Stimulated activated CD4-positive, alpha-beta T cell treated with anti-CD3 and anti-CD28 coated beads, Interleukin-15, amount 100 ng/mL, for 24 hours (primary cell): ENCODE measurements at regions not wholly inside any gene's neighbourhood (a gene's known extent, or its start where the extent isn't known, plus 50 kb on each side); places are given as distances from the start of the nearest gene placed in this dataset.

Source experiments
- DNase-seq: peaks from one replicate; pipeline ENCODE4 v3.0.0-alpha.2; 2020

DNA sequence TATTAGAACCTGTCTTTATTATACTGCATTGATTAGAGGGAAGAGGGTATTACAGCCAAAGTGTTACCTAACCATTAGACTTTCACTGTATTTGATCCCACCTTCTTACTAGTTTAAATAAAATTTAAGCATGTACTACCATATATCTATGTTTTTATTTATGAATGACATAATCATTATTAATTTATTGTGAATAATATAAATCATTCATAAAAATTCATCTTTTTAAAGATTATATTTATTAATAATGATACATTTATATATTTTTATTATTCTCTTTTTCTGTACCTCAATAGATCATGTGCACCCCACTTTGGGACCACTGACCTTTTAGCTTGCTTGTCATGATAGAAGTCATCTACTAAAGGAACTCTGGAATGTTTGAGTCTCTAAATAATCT is 223.5 kb upstream of the MARCKS start:
- no peak for DNase-seq

DNA sequence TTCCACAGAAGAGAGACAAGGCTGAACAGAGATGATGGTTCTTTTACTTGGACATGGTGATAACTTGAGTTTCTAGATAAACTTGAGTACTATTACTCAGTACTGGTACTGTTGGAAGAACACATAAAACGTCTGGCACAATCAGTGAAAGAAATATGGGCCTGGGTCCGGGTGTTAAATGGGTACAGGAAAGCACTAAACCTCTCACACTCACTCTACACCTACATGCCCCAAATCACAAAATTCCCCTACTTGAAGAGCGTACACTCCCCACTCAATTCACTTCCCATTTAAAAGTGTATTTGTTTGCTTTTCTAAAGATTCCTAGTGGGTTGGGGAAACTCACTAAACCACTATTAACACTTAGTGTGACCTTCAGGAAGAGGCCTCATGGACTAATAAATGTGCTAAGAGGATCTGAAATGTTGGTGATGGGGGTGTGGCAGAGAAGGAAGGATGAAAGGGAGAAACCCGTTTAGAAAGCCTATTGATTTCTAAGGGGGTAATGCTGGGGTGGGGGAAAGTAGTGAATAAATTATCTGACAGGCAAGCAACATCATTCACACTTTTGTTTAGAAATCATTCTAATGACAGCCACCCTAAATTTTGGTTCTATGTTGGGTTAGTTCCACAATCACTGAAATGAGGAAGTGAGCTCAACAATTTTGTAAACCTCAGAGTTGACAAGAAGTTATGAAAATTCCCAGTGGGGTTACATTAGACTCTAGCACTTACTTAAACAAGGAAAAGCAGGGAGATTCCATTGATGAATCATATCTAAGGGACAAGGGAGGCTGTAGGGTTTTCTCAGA is 222.6 kb upstream of the MARCKS start:
- DNase-seq: no peak

DNA sequence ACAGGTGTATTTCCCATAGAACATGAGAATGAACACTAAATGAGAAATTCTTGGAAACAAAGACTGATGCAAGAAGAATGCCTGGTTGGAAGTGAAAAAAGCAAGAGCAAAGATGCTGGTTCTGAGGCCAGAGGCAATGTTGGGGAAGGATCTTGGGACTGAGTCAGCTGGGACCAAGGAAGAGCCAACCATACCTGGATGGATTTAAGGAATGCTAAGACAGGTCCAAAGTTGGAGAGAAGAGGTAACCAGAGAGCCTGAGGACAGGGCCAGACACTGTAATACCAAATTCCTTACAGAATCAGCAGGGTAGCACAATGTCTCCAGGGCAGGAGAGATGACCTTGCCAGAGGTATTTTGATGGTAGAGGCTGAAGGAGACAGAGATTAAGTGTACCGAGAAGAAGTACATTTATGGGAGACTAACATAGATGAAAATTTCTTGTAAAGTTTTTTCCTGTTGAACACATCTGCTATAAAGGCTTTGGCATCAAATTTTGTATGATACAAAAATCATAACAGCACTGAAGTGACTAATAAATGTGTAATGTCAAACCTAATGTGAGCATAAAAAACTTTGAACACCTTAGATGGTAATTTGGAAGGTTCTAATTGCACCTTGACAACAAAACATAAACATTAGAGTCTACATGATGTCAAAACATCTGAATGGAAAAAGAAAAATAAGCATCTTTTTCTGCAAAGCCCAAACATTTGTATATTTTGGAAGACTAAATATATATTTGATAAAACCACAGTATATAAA is 221.7 kb upstream of the MARCKS start:
- no peak for DNase-seq

DNA sequence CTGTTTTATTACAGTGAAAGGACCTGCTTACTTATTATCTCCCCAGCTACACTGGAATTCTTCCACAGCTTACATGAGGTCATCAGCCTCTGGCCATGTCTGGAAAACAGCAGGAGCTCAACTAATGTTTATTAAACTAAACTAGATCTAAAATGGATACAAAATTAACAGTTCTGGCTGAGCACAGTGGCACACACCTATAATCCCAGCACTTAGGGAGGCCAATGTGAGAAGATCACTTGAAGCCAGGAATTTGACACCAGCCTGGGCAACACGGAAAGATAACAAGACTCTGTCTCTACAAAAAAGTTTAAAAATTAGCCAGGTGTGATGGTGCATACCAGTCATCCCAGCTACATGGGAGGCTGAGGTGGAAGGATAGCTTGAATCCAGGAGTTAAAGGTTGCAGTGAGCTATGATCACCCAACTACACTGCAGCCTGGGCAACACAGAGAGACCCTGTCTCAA is 220.8 kb upstream of the MARCKS start:
- DNase-seq: no peak

DNA sequence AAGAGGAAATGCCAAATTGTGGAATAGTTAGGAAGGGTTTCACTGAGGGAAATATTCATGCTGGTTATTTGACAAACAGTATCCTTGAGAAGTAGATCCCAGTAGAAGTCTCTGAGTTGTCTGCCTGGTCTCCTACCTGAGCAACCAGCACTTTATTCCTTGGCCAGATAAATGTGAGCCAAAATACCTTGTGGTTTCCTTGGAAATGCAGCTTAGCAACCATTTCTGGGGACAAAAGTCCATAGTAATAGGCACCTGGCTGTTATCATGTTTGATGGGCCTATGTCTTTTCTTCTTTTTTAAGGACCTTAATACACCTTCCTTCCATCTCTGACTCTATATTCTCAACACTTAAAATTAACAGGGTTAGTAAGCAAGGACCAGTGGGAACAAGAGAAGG is 217.1 kb upstream of the MARCKS start:
- DNase-seq: no peak

DNA sequence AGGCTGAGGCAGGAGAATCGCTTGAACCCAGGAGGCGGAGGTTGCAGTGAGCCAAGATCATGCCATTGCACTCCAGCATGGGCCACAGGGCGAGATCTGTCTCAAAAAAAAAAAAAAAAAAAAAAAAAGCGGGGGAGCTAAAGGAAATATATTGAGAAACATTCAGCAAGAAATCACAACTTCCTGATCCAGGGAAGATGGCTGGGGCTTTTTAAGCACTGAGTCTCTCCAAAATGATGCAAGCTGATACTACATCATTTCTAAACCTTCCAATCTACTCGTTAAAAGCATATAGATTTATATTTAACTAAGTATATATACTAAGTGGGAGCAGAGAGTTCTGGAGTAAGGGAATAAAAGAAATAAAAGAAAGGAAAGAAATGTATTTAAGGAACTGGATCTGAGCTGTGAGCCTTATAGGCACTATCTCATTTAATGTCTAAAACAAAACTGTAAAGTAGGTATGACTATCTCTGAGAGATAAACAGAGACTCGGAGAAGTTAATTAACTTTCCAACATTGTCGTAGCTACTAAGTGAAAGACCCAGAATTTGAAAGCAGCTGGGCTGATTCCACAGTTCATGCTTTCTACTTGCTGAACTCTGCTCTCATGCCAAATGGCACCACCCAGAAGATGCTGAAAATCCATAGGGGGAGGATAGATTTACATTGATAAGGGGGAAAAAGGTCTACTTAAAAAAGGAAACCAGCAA is 215.0 kb upstream of the MARCKS start:
- no peak for DNase-seq

DNA sequence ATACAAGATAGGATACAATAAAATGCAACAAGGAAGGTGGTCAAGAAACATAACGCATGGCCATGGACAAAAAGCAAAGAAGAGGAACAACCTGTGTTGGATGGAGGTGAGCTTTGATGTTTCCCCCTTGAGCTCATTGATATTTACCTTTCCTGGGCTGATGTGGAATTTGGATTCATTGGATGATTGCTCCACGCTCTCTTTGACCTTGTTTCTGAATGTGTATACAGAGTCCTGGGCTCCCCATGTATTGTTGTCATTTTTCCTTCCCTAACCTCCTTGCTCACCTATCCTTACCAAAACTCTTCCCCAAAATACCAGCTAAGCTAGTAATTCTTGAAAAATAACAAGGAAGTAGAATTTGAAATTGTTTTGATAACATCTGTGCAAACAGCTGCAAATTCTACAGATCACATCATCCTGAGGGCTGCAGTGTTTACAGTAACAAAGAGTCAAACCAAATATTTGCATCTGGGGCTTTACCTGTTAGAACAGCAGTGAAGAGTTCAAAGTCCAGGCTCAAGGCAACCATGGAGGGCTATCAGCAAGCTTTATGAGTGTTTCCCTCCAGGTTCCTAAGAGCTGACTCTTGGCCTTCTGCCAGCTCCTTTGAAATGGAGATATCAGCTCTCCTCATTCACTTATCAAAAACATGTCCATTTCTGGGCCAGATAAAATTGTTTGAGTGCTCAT is 214.3 kb upstream of the MARCKS start:
- no peak for DNase-seq

DNA sequence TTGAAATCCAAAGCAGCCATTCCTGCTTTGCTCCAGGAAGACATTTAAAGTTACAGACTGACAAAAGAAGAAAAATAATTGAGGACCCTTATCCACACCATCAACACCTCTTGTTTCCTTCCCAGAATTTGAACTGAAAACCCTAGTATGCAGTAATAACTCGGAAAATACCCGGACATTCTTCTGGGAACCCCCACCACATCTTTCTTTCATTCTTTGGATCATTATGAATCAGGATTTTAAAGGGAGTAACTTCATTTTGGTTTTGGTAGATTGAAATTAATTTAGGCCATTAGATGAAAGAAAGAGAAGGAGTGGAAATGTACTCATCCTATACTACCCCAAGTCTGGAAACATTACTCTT is 213.8 kb upstream of the MARCKS start:
- no peak for DNase-seq

DNA sequence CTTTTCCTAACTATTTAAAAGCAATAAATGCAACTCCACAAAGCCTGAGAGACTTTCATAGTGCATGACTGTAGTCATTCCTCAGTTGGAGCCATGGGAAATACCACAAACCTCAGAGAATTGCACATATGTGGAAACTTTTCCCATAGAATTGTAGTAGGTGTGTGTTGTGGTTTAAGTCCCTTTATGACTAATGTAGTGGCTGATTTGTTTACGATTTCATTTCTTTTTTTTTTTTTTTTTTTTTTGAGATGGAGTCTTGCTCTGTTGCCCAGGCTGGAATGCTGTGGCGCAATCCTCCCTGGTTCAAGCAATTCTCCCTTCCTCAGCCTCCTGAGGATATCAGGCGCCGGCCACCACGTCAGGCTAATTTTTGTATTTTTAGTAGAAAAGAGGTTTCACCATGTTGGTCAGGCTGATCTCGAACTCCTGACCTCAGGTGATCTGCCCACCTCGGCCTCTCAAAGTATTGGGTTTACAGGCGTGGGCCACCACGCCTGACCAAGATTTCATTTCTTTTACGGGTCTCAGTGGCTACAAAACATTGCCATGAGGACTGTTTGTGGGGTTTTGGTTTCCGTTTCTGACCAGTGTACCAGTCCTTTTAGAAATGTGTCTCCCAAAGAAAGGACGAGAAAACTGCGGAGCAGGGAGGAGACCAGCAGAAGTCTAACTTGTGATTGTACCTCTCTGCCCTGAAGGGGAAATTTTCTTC is 212.1 kb upstream of the MARCKS start:
- DNase-seq: no peak

DNA sequence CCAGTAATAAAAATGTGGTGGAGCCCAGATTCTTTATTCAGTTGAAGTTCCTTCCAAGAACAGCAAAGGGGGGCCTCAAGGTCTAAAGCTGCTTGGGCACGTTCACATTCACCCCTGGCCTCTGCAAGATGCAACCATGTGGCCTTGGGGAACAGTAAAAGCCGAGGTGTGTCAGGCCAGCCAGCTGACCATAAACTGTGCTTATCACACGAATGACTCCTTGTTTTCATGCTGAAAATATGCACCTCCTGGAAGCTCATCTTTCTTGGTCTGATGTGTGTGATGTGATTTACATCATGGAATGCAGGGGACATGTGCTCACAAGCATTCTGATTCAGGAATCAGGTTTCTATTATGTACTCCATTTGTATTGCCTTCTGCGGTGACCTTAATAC is 211.6 kb upstream of the MARCKS start:
- DNase-seq: no peak

DNA sequence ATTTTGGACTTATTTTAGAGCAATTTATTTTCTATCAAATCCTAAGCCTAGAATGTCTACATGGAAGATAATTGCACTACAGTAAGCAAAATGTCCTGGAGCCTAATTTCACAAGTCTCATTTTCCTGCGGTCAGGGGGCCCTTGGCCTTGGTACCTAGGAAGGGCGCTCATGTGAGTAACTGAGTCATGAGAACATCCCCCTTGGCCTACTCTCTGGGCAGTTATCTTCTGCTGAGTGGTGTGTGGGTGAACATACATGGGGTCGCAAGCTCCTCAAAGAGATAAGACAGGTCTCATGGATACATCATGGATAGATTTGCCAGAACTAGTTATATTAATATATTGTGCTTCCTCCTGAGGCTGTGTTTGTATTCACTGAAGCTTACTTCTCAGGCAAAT is 211.2 kb upstream of the MARCKS start:
- DNase-seq: no peak

DNA sequence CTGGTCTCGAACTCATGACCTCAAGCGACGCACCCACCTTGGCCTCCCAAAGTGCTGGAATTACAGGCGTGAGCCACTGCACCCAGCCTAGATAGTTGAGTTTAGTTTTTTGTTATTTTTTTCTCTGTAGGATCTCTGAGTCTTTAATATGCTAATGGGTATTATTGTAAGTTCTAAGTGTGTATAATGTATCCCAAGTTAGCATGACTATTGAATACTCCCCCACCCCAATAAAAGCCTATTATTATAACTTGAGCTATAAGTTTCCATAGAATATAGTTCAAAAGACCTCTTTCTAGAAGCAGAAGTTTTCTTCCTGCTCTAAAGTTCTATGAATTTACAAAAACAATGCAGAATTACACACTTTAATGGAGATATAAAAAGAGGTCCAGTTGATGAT is 210.4 kb upstream of the MARCKS start:
- no peak for DNase-seq

DNA sequence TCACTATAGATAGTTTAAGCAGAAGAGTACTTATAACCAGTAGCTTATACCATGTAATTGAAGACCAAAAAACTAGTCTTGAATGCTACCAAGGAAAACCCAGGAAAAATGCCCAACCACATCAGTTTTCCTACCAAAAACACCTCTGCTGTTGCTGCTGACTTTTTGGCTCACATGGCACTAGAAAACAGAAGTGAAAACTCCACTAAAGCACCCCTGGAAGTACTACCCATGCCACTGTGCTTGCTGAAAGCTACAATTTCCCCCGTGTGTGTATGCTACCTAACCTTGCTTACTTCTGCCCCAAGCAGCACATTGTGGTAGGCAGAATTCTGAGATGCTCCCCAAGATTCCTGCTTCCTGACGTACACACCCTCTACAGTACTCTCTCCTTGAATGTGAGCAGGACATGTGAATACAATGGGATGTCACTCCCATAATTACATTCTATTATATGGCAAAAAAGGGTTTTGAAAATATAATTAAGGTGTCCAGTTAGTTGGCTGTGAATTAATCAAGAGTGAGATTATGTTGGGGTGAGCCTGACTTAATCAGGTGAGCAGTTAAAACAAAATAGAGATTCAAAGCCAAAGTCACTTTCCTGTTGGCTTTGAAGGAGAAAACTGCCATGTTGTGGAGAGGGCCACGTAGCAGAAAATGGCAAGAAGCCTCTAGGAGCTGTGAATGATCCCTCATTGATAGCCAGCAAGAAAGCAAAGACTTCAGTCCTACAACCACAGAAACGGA is 209.8 kb upstream of the MARCKS start:
- no peak for DNase-seq

DNA sequence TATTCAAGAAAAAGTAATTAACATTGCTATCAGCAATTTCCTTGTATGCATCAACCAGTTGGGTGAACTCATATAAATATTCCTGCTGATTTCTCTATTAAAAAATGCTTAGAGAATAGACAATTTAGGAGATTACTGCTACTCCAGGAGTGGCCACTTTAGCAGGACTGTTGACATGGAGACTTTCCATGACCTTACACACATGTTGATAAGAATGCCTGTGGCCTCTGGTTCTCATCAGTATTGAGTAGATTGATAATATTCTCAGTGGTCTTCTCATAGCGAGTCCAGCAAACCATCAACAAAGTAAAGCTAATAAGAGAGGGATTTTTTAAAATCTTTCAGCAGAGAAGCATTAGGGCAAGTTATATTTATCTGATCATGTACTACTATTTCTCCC is 208.4 kb upstream of the MARCKS start:
- DNase-seq: no peak

DNA sequence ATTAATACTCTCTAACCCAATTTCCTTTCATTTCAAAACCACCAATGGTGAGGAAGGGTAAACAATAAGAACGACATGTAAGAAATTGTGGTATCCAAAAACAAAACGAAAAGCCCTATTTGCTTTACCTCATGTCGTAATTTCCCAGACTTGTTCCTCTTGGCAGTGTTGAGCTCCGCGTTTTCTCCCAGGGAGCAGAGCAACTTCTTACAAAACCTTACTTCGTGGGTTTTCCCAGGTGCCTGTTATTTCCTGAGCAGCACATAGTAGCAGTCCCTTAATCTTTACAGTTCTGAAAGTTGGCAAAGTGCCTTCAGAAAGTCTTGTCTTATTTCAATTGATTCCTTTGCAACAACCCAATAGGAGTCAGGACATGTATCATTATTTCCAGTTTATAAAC is 207.9 kb upstream of the MARCKS start:
- no peak for DNase-seq

DNA sequence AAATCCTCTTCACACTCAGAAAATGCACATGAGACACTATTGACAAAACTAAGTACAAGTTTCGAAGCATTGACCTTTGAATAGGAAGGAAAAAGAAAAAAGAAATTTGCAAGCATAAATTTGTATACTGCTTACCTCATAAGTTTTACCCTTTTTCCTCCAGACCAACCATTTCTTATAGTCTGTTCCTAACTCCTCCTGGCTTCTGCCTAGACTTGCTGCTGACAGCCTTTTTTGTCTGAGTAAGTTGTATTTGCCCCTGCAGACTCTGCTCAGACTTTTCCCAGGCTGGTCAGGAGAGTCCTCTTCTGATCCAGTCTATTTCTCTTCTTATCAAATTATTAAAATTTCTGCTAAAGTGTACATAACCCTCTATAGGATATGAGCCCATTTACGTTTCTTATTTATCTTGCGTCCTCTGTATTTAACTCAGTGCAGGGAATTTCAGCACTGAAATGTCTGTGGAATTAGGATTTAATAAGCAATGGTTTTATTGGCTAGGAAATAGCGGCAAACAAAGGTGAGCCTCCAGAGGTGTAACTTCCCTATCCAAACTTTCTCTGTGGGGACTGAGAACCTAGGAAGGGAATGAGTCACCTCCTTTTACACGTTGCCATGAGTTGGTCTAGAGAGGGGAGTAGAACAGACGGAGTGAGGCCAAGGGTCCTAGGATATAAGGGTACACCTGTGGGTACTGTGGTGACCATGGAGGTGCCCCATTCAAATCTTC is 207.1 kb upstream of the MARCKS start:
- DNase-seq: no peak

DNA sequence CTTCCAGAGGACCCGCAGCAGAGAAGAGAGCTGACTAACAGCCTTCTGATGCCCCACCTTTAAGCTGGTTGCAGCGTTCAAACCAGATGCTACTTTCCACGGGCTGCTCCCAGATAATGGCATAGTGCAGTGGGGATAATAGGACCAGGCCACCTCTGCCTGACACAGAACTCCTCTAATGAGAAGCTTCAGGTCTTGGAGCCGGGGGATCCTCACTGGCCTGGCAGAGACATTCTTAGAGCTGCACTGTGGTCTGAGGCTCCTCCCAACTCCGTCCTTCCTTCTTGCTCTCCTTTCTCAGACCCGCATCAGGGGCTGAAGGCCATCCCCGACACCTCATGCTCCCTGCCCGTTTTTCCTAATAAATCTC is 206.6 kb upstream of the MARCKS start:
- DNase-seq: no peak

DNA sequence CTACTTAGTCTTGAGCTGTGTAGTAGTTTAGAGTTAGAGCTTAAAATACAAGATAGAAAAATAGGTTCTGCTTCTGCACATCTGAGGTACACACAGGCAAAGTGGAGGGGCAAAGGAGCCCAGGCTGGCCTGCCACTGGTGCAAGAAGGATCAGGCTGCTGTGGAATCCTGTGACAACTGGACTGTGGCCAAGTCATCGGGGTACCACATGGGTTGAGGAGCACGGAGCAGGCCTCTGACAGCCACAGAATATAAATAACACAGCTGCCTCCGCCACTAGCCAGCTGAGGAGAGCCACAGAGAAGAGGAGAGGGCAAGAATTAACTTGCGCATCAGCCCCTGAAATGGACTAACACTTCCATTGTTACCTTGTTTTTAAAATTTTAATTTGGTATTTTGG is 206.0 kb upstream of the MARCKS start:
- DNase-seq: no peak

DNA sequence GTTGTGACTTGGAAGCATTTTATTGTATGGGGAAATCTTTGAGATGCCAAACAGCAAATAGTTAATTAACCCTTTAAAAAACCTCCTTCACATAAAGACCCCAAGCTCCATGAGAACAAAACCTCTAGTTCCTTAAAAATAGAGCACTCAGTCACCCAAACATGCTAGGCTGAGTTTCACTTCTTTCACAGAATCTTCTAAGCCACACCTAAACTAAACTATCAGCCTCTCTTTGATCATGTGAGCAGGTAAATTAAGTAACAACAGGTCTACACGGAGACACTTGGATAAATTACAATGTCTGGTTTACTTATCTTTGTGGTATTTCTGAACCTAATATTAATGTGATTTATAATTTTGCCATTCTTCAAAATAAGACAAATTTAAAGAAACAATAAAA is 205.2 kb upstream of the MARCKS start:
- DNase-seq: no peak

DNA sequence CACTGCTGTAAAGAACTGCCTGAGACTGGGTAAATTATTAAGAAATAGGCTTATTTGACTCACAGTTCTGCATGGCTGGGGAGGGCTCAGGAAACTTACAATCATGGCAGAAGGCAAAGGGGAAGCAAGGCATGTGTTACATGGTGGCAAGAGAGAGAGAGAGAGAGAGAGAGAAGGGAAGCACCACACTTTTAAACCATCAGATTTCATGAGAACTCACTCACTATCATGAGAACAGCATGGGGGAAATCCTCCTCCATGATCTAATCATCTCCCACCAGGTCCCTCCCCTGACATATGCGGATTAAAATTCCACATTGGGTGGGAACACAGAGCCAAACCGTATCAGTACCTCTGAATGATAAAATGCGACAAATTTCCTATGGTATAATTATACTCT is 203.9 kb upstream of the MARCKS start:
- no peak for DNase-seq

DNA sequence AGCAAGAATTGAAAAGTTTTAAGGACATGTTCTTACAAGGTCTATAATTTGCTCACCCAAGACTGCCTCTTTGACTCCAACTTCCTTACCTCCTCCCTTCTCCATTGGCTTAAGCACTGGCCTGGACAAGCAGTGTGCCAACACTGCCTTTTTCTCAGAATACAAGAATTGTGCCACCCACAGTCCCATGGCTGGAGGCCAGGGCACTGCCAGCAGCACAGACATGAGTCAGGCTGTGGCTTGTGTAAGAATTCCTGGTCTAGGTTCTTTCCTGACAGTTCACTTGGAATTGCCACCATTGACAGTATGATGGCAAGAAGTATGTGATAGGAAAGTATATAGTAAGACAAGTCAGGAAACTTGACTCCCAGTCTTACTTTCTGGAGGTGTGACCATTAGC is 202.7 kb upstream of the MARCKS start:
- no peak for DNase-seq
